GM04503 (cell line): ENCODE measurements at regions not wholly inside any gene's neighbourhood (a gene's known extent, or its start where the extent isn't known, plus 50 kb on each side); places are given as distances from the start of the nearest gene placed in this dataset.

Experiments
- DNase-seq: peaks from one replicate; pipeline ENCODE4 v3.0.0-alpha.2; 2012; ENCODE audit warnings: low read depth

DNA sequence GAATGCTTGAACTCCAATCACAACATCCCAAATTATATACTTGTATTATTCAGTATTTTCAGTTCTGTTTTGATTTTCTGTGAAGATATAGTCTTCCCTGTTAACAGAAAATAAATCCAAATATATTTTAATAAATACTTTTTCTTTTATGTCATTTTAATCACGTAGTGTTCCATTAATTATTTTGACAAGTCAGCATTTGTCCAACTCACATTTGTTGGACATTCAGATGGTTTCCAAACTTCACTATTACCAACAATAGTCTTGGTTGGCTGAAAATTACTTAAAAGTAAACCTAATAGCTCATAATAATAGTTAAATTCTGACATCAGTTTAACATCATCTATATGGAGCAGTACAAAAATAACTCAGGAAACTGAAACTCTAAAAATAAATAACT lies 60.7 kb upstream of the SPANXD start:
- DNase-seq, result no peak

DNA sequence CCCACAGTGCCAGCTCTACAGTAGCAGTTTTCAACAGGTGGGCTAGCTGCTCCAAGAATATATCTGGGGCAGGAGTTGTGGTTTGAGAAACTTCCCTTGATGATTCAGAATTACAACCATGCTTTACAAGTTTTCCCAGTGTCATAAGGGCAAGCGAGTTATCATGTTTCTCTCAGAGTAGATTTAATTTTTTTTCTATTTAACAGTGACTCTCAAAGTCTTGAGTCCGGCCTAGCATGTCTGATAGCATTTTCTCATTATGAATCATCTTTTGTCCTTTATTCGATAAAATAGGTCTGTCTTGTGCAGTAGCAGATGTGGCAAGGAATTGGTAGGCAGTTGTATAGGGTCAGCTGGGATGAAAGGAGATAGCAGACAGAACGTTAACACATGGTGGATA lies 62.2 kb upstream of the SPANXD start:
- DNase-seq, result peak; percentile 9

GRCh38 chrX:141787655-141788054 lies 50.5 kb upstream of the MAGEC3 start:
- DNase-seq, result no peak
